H1 (cell line): ENCODE measurements at regions not wholly inside any gene's neighbourhood (a gene's known extent, or its start where the extent isn't known, plus 50 kb on each side); places are given as distances from the start of the nearest gene placed in this dataset.
A peak's percentile ranks its signal among the peaks of the same experiment; 100 is the strongest.
"Not testable (repeated sequence)": the region's sequence is repeated elsewhere in the genome, so short reads cannot be mapped to it uniquely, and the experiment has no call there.

Experiments used
- CTCF ChIA-PET: fragments of 300-600 bp; sonication (Branson Sonifier 250); formaldehyde crosslinking; loops from one replicate; lab custom pipeline; 2021; ENCODE audit not compliant: partially characterized antibody; lab: Charles Lee
- POLR2A ChIA-PET: fragments of 300-600 bp; sonication (Branson Sonifier 250); formaldehyde crosslinking; loops from one replicate; lab custom pipeline; 2021; ENCODE audit warnings: inconsistent platforms; ENCODE audit not compliant: partially characterized antibody; lab: Charles Lee
- DNase-seq, 2 experiments: peaks; one replicate each; pipeline versions ENCODE4 v3.0.0 to v3.0.0-alpha.2; 2010 to 2022; ENCODE audit warnings: low spot score in 2 of 2, low read depth in 1 of 2, mixed read lengths in 1 of 2
- FAIRE-seq: peaks from 2 replicates; lab custom pipeline; 2011; peaks lifted over from hg19 to GRCh38; lab: Jason Lieb, UNC
- H2AFZ ChIP-seq: 2 replicates; pipeline ENCODE4 v1.8.1; 2012; ENCODE audit warnings: low read length, inconsistent platforms
- H2AK5ac ChIP-seq: 2 replicates; pipeline ENCODE4 v1.6.1; 2013; ENCODE audit warnings: low read depth, low read length
- H2BK120ac ChIP-seq: replicated peaks from 2 replicates; pipeline ENCODE3; 2013; ENCODE audit warnings: low read depth, low read length, inconsistent platforms
- H2BK12ac ChIP-seq: 2 replicates; pipeline ENCODE4 v1.6.1; 2013; ENCODE audit warnings: low read depth, low read length
- H2BK15ac ChIP-seq: 2 replicates; pipeline ENCODE4 v1.6.1; 2013; ENCODE audit warnings: low read length
- H2BK20ac ChIP-seq: 2 replicates; pipeline ENCODE4 v1.6.1; 2013; ENCODE audit warnings: low read length
- H2BK5ac ChIP-seq: 2 replicates; pipeline ENCODE4 v1.6.1; 2013; ENCODE audit warnings: low read depth, low read length
- H3K14ac ChIP-seq: 2 replicates; pipeline ENCODE4 v1.6.1; 2013; ENCODE audit warnings: inconsistent platforms; ENCODE audit not compliant: insufficient read length
- H3K18ac ChIP-seq: 2 replicates; pipeline ENCODE4 v1.6.1; 2013; ENCODE audit warnings: low read length; ENCODE audit errors: extremely low read depth
- H3K23ac ChIP-seq: 2 replicates; pipeline ENCODE4 v1.6.1; 2013; ENCODE audit warnings: inconsistent platforms; ENCODE audit not compliant: insufficient read length
- H3K23me2 ChIP-seq: 2 replicates; pipeline ENCODE4 v1.6.1; 2013; ENCODE audit warnings: low read depth, low read length
- H3K27ac ChIP-seq: 2 replicates; pipeline ENCODE4 v1.6.1; 2011; ENCODE audit warnings: low read depth, low read length, inconsistent platforms
- H3K27me3 ChIP-seq, 4 experiments: replicated peaks in 1 of 4; 1 replicate in 1 of 4; 2 replicates in 3 of 4; pipeline versions ENCODE4 v1.6.1 to v1.8.1; 2011 to 2013; ENCODE audit warnings: low read length in 3 of 4, mild to moderate bottlenecking in 3 of 4, inconsistent platforms in 2 of 4, mixed read lengths in 2 of 4, moderate library complexity in 1 of 4; ENCODE audit not compliant: control insufficient read depth in 3 of 4, insufficient read depth in 3 of 4; ENCODE audit errors: extremely low read depth in 1 of 4
- H3K36me3 ChIP-seq, 4 experiments: 2 replicates each; pipeline versions ENCODE4 v1.6.1 to v1.8.1; 2011 to 2013; ENCODE audit warnings: mild to moderate bottlenecking in 4 of 4, low read length in 3 of 4, moderate library complexity in 2 of 4, control low read depth in 1 of 4, inconsistent platforms in 1 of 4; ENCODE audit not compliant: insufficient read depth in 4 of 4, control insufficient read depth in 2 of 4
- H3K4ac ChIP-seq: replicated peaks from 2 replicates; pipeline ENCODE3; 2013; ENCODE audit warnings: low read length, low read depth, mixed read lengths, inconsistent platforms; ENCODE audit not compliant: insufficient read length
- H3K4me1 ChIP-seq, 4 experiments: replicated peaks in 1 of 4; 1 replicate in 1 of 4; 2 replicates in 3 of 4; pipeline versions ENCODE4 v1.6.1 to v1.8.1; 2011 to 2013; ENCODE audit warnings: low read length in 3 of 4, inconsistent platforms in 2 of 4, mixed read lengths in 1 of 4; ENCODE audit not compliant: insufficient read depth in 4 of 4, control insufficient read depth in 3 of 4
- H3K4me2 ChIP-seq, 2 experiments: 2 replicates each; pipeline versions ENCODE4 v1.6.1 to v1.8.1; 2011 to 2013; ENCODE audit warnings: low read depth in 2 of 2, low read length in 2 of 2, control low read depth in 1 of 2, inconsistent platforms in 1 of 2, mild to moderate bottlenecking in 1 of 2; ENCODE audit not compliant: insufficient read depth in 1 of 2
- H3K4me3 ChIP-seq, 4 experiments: fragments of 200-600, 300-600 bp in 1 of 4; sonication (generic), shearing (Covaris generic), sonication (Bioruptor Twin) in 1 of 4; 2 replicates each; pipeline versions ENCODE4 v1.5.1 to v1.8.1; 2011 to 2016; ENCODE audit warnings: low read length in 4 of 4, low read depth in 3 of 4, control low read depth in 2 of 4, inconsistent platforms in 2 of 4, mild to moderate bottlenecking in 2 of 4, mixed read lengths in 1 of 4, moderate library complexity in 1 of 4; ENCODE audit not compliant: insufficient read depth in 2 of 4; ENCODE audit errors: extremely low read depth in 1 of 4
- H3K56ac ChIP-seq: replicated peaks from 2 replicates; pipeline ENCODE3; 2013; ENCODE audit warnings: low read depth, mild to moderate bottlenecking, mixed read lengths, low read length, inconsistent platforms; ENCODE audit not compliant: insufficient read length
- H3K79me1 ChIP-seq: 2 replicates; pipeline ENCODE4 v1.6.1; 2013; ENCODE audit warnings: low read depth, low read length, control low read depth
- H3K79me2 ChIP-seq, 2 experiments: 2 replicates each; pipeline versions ENCODE4 v1.6.1 to v1.8.1; 2012 to 2013; ENCODE audit warnings: low read length in 2 of 2, mild to moderate bottlenecking in 2 of 2, inconsistent platforms in 1 of 2; ENCODE audit not compliant: insufficient read depth in 2 of 2, control insufficient read depth in 1 of 2
- H3K9ac ChIP-seq, 4 experiments: replicated peaks in 1 of 4; 1 replicate in 1 of 4; 2 replicates in 3 of 4; pipeline versions ENCODE4 v1.6.1 to v1.8.1; 2011 to 2013; ENCODE audit warnings: low read depth in 3 of 4, low read length in 3 of 4, control low read depth in 2 of 4, mild to moderate bottlenecking in 2 of 4, moderate library complexity in 2 of 4, inconsistent platforms in 1 of 4; ENCODE audit errors: extremely low read depth in 1 of 4
- H3K9me3 ChIP-seq, 2 experiments: 2 replicates each; pipeline versions ENCODE4 v1.6.1 to v1.8.1; 2012 to 2013; ENCODE audit warnings: mild to moderate bottlenecking in 2 of 2, moderate library complexity in 2 of 2, control low read depth in 1 of 2, inconsistent platforms in 1 of 2, low read depth in 1 of 2, low read length in 1 of 2, mixed read lengths in 1 of 2; ENCODE audit not compliant: insufficient read depth in 2 of 2
- H4K20me1 ChIP-seq, 2 experiments: replicated peaks in 1 of 2; 2 replicates each; pipeline versions ENCODE3 to v1.8.1; 2011 to 2013; ENCODE audit warnings: inconsistent platforms in 2 of 2, low read length in 2 of 2, mild to moderate bottlenecking in 1 of 2; ENCODE audit not compliant: insufficient read depth in 2 of 2, control insufficient read depth in 1 of 2
- H4K5ac ChIP-seq: 2 replicates; pipeline ENCODE4 v1.6.1; 2013; ENCODE audit warnings: low read length, low read depth, mixed read lengths, inconsistent platforms; ENCODE audit not compliant: insufficient read length
- H4K8ac ChIP-seq: 2 replicates; pipeline ENCODE4 v1.8.0; 2013; ENCODE audit warnings: mild to moderate bottlenecking, moderate library complexity, low read length, inconsistent platforms; ENCODE audit not compliant: insufficient read depth; ENCODE audit errors: extremely low read depth
- H4K91ac ChIP-seq: replicated peaks from 2 replicates; pipeline ENCODE3; 2013; ENCODE audit warnings: low read length, mixed read lengths, inconsistent platforms; ENCODE audit not compliant: insufficient read length
- CHD2 ChIP-seq: IDR thresholded peaks from 2 replicates; pipeline ENCODE4 v1.6.1; 2012; ENCODE audit warnings: low read length, improper control_type of control experiment
- EP300 ChIP-seq, 2 experiments: IDR thresholded peaks; 1 replicate in 1 of 2; 2 replicates in 1 of 2; pipeline ENCODE4 v1.6.1; 2011 to 2012; ENCODE audit warnings: low read depth in 2 of 2, low read length in 2 of 2, mild to moderate bottlenecking in 2 of 2, borderline replicate concordance in 1 of 2, inconsistent platforms in 1 of 2, moderate library complexity in 1 of 2
- MAFK ChIP-seq: IDR thresholded peaks from 2 replicates; pipeline ENCODE4 v1.6.1; 2012; ENCODE audit warnings: low read depth, mild to moderate bottlenecking, improper control_type of control experiment, low read length
- POLR2A ChIP-seq, 2 experiments: IDR thresholded peaks; 1 replicate in 1 of 2; 2 replicates in 1 of 2; pipeline ENCODE4 v1.6.1; 2011; ENCODE audit warnings: low read depth in 2 of 2, low read length in 2 of 2, mild to moderate bottlenecking in 2 of 2; ENCODE audit errors: control extremely low read depth in 1 of 2
- POLR2AphosphoS5 ChIP-seq: IDR thresholded peaks from 2 replicates; pipeline ENCODE4 v1.6.1; 2011; ENCODE audit warnings: low read depth, low read length
- SIN3A ChIP-seq, 2 experiments: IDR thresholded peaks in 1 of 2; conservative IDR thresholded peaks in 1 of 2; 2 replicates each; pipeline ENCODE4 v1.6.1; 2011 to 2012; ENCODE audit warnings: low read length in 2 of 2, improper control_type of control experiment in 1 of 2, low read depth in 1 of 2, mild to moderate bottlenecking in 1 of 2
- SP1 ChIP-seq: IDR thresholded peaks from 2 replicates; pipeline ENCODE4 v1.6.1; 2011; ENCODE audit warnings: low read depth, low read length
- TAF1 ChIP-seq: IDR thresholded peaks from 2 replicates; pipeline ENCODE4 v1.6.1; 2011; ENCODE audit warnings: mild to moderate bottlenecking, low read depth, low read length
- TBP ChIP-seq: IDR thresholded peaks from 2 replicates; pipeline ENCODE4 v1.6.1; 2011; ENCODE audit warnings: low read depth, low read length, improper control_type of control experiment
- TCF12 ChIP-seq: IDR thresholded peaks from 2 replicates; pipeline ENCODE4 v1.6.1; 2011; ENCODE audit warnings: low read depth, mild to moderate bottlenecking, low read length
- WGBS, 2 experiments: shearing (Covaris generic) in 1 of 2; methylation state at CpG; one replicate each; pipeline versions ENCODE4 v1.1.6 to v1.1.7; 2013 to 2015; ENCODE audit warnings: low lambda C conversion rate in 2 of 2, mixed read lengths in 2 of 2, inconsistent platforms in 1 of 2, low coverage in 1 of 2, missing lambda C conversion rate in 1 of 2; ENCODE audit not compliant: insufficient replicate concordance in 2 of 2, insufficient coverage in 1 of 2, insufficient read length in 1 of 2; ENCODE audit errors: extremely low coverage in 1 of 2, missing lambda C conversion rate in 1 of 2; 5-methylcytosine and 5-hydroxymethylcytosine counted together

DNA sequence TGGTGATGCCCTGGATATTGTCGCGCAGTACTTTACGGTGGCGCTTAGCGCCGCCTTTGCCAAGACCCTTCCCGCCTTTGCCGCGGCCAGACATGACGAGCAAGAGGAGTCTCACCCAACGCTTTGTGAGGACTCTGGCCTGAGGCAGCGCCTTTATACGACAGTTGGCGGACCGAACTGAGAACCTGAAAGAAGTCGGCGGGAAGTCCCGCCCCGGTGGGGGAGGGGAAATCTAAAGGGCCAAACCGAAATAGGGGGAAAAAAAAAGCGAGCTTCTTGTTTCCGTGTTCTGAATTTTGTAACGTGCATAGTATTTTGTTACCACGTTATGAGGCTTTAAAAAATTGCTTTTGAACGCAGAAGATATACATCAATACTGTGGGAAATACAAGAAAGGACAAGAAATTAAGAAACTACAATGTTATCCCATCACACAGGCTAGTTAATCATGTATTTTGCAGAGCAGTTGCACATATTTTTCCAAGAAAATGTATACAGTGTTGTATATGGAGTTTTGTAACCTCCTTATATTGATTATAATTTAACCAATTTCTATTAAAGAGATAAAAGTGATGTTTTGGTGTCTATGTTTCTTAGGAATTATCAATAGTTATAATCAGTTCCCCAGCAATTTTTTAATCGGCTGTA is 80.6 kb downstream of the OR2B2 start:
- Histone ChIP-seq H4K5ac (peak overlapping the region; percentile 100), H3K9me3 (peaks cover 8 to 11% of the 10 kb centered on the region in 2 experiments; a peak in 3 of 4 replicates), H3K4me3 (peak overlapping the region in 2 of 4 experiments; percentile 17 to 78; a peak in 2 of 8 replicates), H3K27ac (peak overlapping the region; percentile 82), H3K36me3 (peaks cover 0 to 13% (median 5%) of the 10 kb centered on the region in 4 experiments; a peak in 4 of 8 replicates), H3K4me2 (peak overlapping the region; percentile 58 to 82; a peak in 3 of 4 replicates), H3K79me2 (peaks cover 0 to 12% of the 10 kb centered on the region in 2 experiments; a peak in 2 of 4 replicates)
- H3K23me2 ChIP-seq, H3K56ac ChIP-seq, H2BK20ac ChIP-seq, H4K8ac ChIP-seq, H2AK5ac ChIP-seq, H2BK15ac ChIP-seq, H3K14ac ChIP-seq, H3K23ac ChIP-seq, H2AFZ ChIP-seq, H3K4ac ChIP-seq, H3K79me1 ChIP-seq, H2BK120ac ChIP-seq, H3K4me1 ChIP-seq, H3K18ac ChIP-seq, H4K91ac ChIP-seq, H2BK5ac ChIP-seq, H2BK12ac ChIP-seq, H3K9ac ChIP-seq, H4K20me1 ChIP-seq, H3K27me3 ChIP-seq: not testable (repeated sequence)
- DNase-seq (peak in 1 of 2 experiments; percentile 90), FAIRE-seq (peak; percentile 95)
- ChIA-PET POLR2A (interaction anchor here (0.6 to 15.8 kb wide), 23 partner anchors 7 to 1804 kb away, joined by 3 to 2035 read pairs (median 9); a partner anchor contains a TSS), CTCF (interaction anchor here (1.3 kb wide), 1 partner anchor 36 kb away, joined by 4 read pairs; a partner anchor contains a TSS)
- TF ChIP-seq SIN3A (conservative IDR thresholded peaks at IDR 0.05 in 1 of 2, IDR thresholded peaks at IDR 0.05 in 1 of 2; ENCODE audit: low read depth in 1 of 2, low read length in 2 of 2) (peak; percentile 31 to 50; a peak in 1 of 4 replicates), TBP (peak; percentile 94), MAFK (peak; percentile 39; the same call in 1 of the 2 replicates), TCF12 (peak; percentile 59; the same call in 1 of the 2 replicates), POLR2A (IDR thresholded peaks at IDR 0.05; ENCODE audit: control extremely low read depth in 1 of 2, low read depth in 2 of 2, low read length in 2 of 2) (peak in 1 of 2 experiments; percentile 74; a peak in 1 of 3 replicates), SP1 (peak; percentile 87), EP300 (IDR thresholded peaks at IDR 0.05; ENCODE audit: borderline replicate concordance in 1 of 2, low read depth in 2 of 2, low read length in 2 of 2) (peak in 1 of 2 experiments; percentile 92; a peak in 2 of 3 replicates), POLR2AphosphoS5 (peak; percentile 44; the same call in 1 of the 2 replicates), TAF1 (peak; percentile 82), CHD2 (peak; percentile 73)
- WGBS, 2 experiments = 4% methylated on average over 19 of the region's 26 CpGs; no CpG with 5 or more reads in 1 of the 2 experiments
